HepG2 (cell line): ENCODE measurements at regions not wholly inside any gene's neighbourhood (a gene's known extent, or its start where the extent isn't known, plus 50 kb on each side); places are given as distances from the start of the nearest gene placed in this dataset.

Experiments used
- ATAC-seq: fragments of 200-7000 bp; cut with Tn5 transposase; 3 replicates; pipeline ENCODE4 v1.9.1; 2020; ENCODE audit warnings: mild to moderate bottlenecking, moderate library complexity
- BruUV-seq: library from RNA; stranded (reverse); fragments of 400-500 nt; replicated peaks from 2 replicates; lab custom pipeline; 2021; lab: Mats Ljungman, UMichigan
- CTCF ChIA-PET: fragments of 300-600 bp; formaldehyde crosslinking; extraction: SDS; loops from one replicate; lab custom pipeline; 2021; ENCODE audit warnings: low total read pairs, inconsistent platforms, low intra/inter-chr PET ratio; lab: Yijun Ruan, JAX
- POLR2A ChIA-PET: fragments of 350-600 bp; sonication (Branson Sonifier 250); formaldehyde crosslinking; loops from one replicate; lab custom pipeline; 2020; ENCODE audit warnings: antibody characterized with exemption, inconsistent platforms; lab: Yijun Ruan, JAX
- DNase-seq: peaks from one replicate; pipeline ENCODE4 v3.0.0-alpha.2; 2015; ENCODE audit warnings: low spot score
- FAIRE-seq: peaks from 3 replicates; lab custom pipeline; 2011; peaks lifted over from hg19 to GRCh38; lab: Jason Lieb, UNC
- H2AFZ ChIP-seq: one replicate; pipeline ENCODE4 v1.6.1; 2011; ENCODE audit warnings: low read length, inconsistent platforms
- H3K27ac ChIP-seq: fragments of 300-600 bp; 3 replicates; pipeline ENCODE4 v1.8.0; 2011; ENCODE audit warnings: mixed run types, mild to moderate bottlenecking, mixed read lengths, low read length, inconsistent platforms; ENCODE audit not compliant: insufficient read depth; ENCODE audit errors: extremely low read length
- H3K27me3 ChIP-seq, 2 experiments: fragments of 200-600 bp in 1 of 2; 2 replicates in 1 of 2; 3 replicates in 1 of 2; pipeline versions ENCODE4 v1.6.0 to v1.8.0; 2011; ENCODE audit warnings: low read length in 2 of 2, mild to moderate bottlenecking in 2 of 2, moderate library complexity in 2 of 2, inconsistent platforms in 1 of 2; ENCODE audit not compliant: insufficient read depth in 2 of 2, control insufficient read depth in 1 of 2
- H3K36me3 ChIP-seq, 2 experiments: fragments of 200-600 bp in 1 of 2; replicated peaks in 1 of 2; 2 replicates in 1 of 2; 3 replicates in 1 of 2; pipeline versions ENCODE4 v1.5.1 to v1.8.0; 2011; ENCODE audit warnings: low read length in 2 of 2, inconsistent platforms in 1 of 2; ENCODE audit not compliant: insufficient read depth in 2 of 2, control insufficient read depth in 1 of 2
- H3K4me1 ChIP-seq: 2 replicates; pipeline ENCODE4 v1.5.1; 2012; ENCODE audit warnings: low read length, inconsistent platforms; ENCODE audit not compliant: insufficient read depth
- H3K4me2 ChIP-seq: 2 replicates; pipeline ENCODE4 v1.6.0; 2011; ENCODE audit warnings: low read depth, low read length, inconsistent platforms
- H3K4me3 ChIP-seq, 3 experiments: fragments of 200-600 bp in 1 of 3; sonication (generic), shearing (Covaris generic) in 1 of 3; replicated peaks in 1 of 3; 2 replicates each; pipeline ENCODE4 v1.5.1; 2011 to 2016; ENCODE audit warnings: low read length in 3 of 3, inconsistent platforms in 2 of 3, low read depth in 2 of 3, mild to moderate bottlenecking in 2 of 3, control low read depth in 1 of 3, mixed read lengths in 1 of 3; ENCODE audit not compliant: insufficient read depth in 1 of 3
- H3K79me2 ChIP-seq: one replicate; pipeline ENCODE4 v1.6.1; 2011; ENCODE audit warnings: low read length, inconsistent platforms; ENCODE audit not compliant: insufficient read depth
- H3K9ac ChIP-seq: 2 replicates; pipeline ENCODE4 v1.6.0; 2011; ENCODE audit warnings: mild to moderate bottlenecking, low read depth, low read length, inconsistent platforms; ENCODE audit not compliant: insufficient read depth
- H3K9me3 ChIP-seq: 2 replicates; pipeline ENCODE4 v1.5.1; 2012; ENCODE audit warnings: mild to moderate bottlenecking, low read length
- H4K20me1 ChIP-seq: 2 replicates; pipeline ENCODE4 v1.6.0; 2011; ENCODE audit warnings: inconsistent platforms, mild to moderate bottlenecking, low read length, moderate library complexity; ENCODE audit not compliant: insufficient read depth
- BRCA1 ChIP-seq: sonication (generic); formaldehyde crosslinking; IDR thresholded peaks from 2 replicates; pipeline ENCODE4 v1.4.0; 2020; ENCODE audit warnings: missing genetic modification reagents
- SAFB2 ChIP-seq: sonication (generic); formaldehyde crosslinking; IDR thresholded peaks from 2 replicates; pipeline ENCODE4 v1.5.1; 2020; ENCODE audit warnings: missing genetic modification reagents, low read depth, mild to moderate bottlenecking, borderline replicate concordance
- SMYD3 ChIP-seq: sonication (generic); formaldehyde crosslinking; IDR thresholded peaks from 2 replicates; pipeline ENCODE4 v1.8.1; 2023; ENCODE audit warnings: mild to moderate bottlenecking, missing genetic modification reagents
- ZNF251 ChIP-seq: sonication (generic); formaldehyde crosslinking; IDR thresholded peaks from 2 replicates; pipeline ENCODE4 v1.9.0; 2021; ENCODE audit warnings: mild to moderate bottlenecking, missing genetic modification reagents
- ZNF432 ChIP-seq: sonication (generic); formaldehyde crosslinking; IDR thresholded peaks from 2 replicates; pipeline ENCODE4 v1.5.0; 2020; ENCODE audit warnings: missing genetic modification reagents, mild to moderate bottlenecking, borderline replicate concordance
- ZNF607 ChIP-seq: sonication (generic); formaldehyde crosslinking; IDR thresholded peaks from 2 replicates; pipeline ENCODE4 v1.5.1; 2020; ENCODE audit warnings: missing genetic modification reagents, mild to moderate bottlenecking, borderline replicate concordance
- ZSCAN21 ChIP-seq: sonication (generic); formaldehyde crosslinking; IDR thresholded peaks from 2 replicates; pipeline ENCODE4 v1.8.0; 2022; ENCODE audit warnings: mild to moderate bottlenecking, missing genetic modification reagents, moderate library complexity, borderline replicate concordance
- ZSCAN9 ChIP-seq: IDR thresholded peaks from 2 replicates; pipeline ENCODE4 v1.6.1; 2016; ENCODE audit warnings: borderline replicate concordance
- WGBS: methylation state at CpG from one replicate; pipeline ENCODE4 v1.1.6; 2017; ENCODE audit warnings: low lambda C conversion rate; 5-methylcytosine and 5-hydroxymethylcytosine counted together
- in situ Hi-C: cut with HindIII; loops from 2 replicates; pipeline ENCODE4 v1.10.0; 2017; ENCODE audit warnings: low pct_unique_long_range_greater_than_20kb; ENCODE audit not compliant: extremely low pct_ligation_motif_present
- intact Hi-C: fragments of 100-400 bp; cut with micrococcal nuclease; formaldehyde crosslinking; loops from one replicate; pipeline ENCODE4 v1.10.0; 2022; ENCODE audit not compliant: unreplicated experiment

- TF ChIP-seq ZSCAN21 (CRISPR knock-in tag) = no peak
- no peak for TF ChIP-seq SMYD3 (CRISPR knock-in tag)
- no peak for TF ChIP-seq ZSCAN9
- TF ChIP-seq SAFB2 (CRISPR knock-in tag) = no peak
- TF ChIP-seq, all 625 proteins: peak for 0
Measured at GRCh38 chr9:117887383-117887782, 183.2 kb downstream of the TLR4 start (continued).

GRCh38 chr9:117887941-117888340 is 183.7 kb downstream of the TLR4 start:
- ATAC-seq (no peak), DNase-seq (no peak), FAIRE-seq (no peak)
- Histone ChIP-seq H3K79me2 (no peaks in the 10 kb centered on the region), H3K27me3 (no peaks in the 10 kb centered on the region), H3K36me3 (no peaks in the 10 kb centered on the region), H3K4me3 (no peak overlapping the region), H3K4me2 (no peak overlapping the region), H3K4me1 (no peaks in the 10 kb centered on the region), H4K20me1 (no peaks in the 10 kb centered on the region), H2AFZ (no peak overlapping the region), H3K9me3 (peaks cover 45% of the 10 kb centered on the region), H3K27ac (no peak overlapping the region), H3K9ac (no peak overlapping the region)
- WGBS = 34% methylated on average over 3 of the region's 3 CpGs
- ChIA-PET POLR2A (no interaction called here), CTCF (no interaction called here)
- in situ Hi-C loops = no loop called here
- BruUV-seq = no TSS peak
- no peak for TF ChIP-seq ZNF432
- no peak for TF ChIP-seq ZNF607 (CRISPR knock-in tag)
- intact Hi-C loops = no loop called here

GRCh38 chr9:117903453-117903852 is 199.2 kb downstream of the TLR4 start:
- H3K9ac ChIP-seq = no peak overlapping the region
- TF ChIP-seq ZNF251 = no peak
- TF ChIP-seq BRCA1 = no peak
- CTCF ChIA-PET = no interaction called here
- DNase-seq = no peak
- H4K20me1 ChIP-seq = no peaks in the 10 kb centered on the region
- FAIRE-seq = no peak
- H3K9me3 ChIP-seq = peaks cover 90% of the 10 kb centered on the region
- H3K79me2 ChIP-seq = no peaks in the 10 kb centered on the region
- no peak overlapping the region for H2AFZ ChIP-seq
- ATAC-seq = no peak
- H3K4me1 ChIP-seq = no peaks in the 10 kb centered on the region
- in situ Hi-C loops = no loop called here
- POLR2A ChIA-PET = no interaction called here
- intact Hi-C loops = no loop called here
- no peaks in the 10 kb centered on the region for H3K27me3 ChIP-seq
- 5% methylated on average over 1 of the region's 1 CpG for WGBS
- BruUV-seq = no TSS peak
- H3K4me2 ChIP-seq = no peak overlapping the region
- no peaks in the 10 kb centered on the region for H3K36me3 ChIP-seq
- H3K4me3 ChIP-seq = no peak overlapping the region
- no peak overlapping the region for H3K27ac ChIP-seq
